GM23338 (cell line): ENCODE measurements at regions not wholly inside any gene's neighbourhood (a gene's known extent, or its start where the extent isn't known, plus 50 kb on each side); places are given as distances from the start of the nearest gene placed in this dataset.
A peak's percentile ranks its signal among the peaks of the same experiment; 100 is the strongest.

Experiments
- ATAC-seq: fragments of 200-7000 bp; cut with Tn5 transposase; 3 replicates; pipeline ENCODE4 v1.9.1; 2020
- DNase-seq: peaks from one replicate; pipeline ENCODE4 v3.0.0-alpha.2; 2015; ENCODE audit warnings: low spot score
- H2AFZ ChIP-seq: fragments of 200-600 bp; sonication (generic); 2 replicates; pipeline ENCODE4 v1.8.0; 2016; ENCODE audit warnings: antibody characterized with exemption, mild to moderate bottlenecking, moderate library complexity
- H3F3A ChIP-seq: fragments of 200-600 bp; sonication (generic); replicated peaks from 2 replicates; pipeline ENCODE4 v1.8.0; 2017; ENCODE audit warnings: antibody characterized with exemption, mixed run types, low read depth
- H3K27ac ChIP-seq: fragments of 200-600 bp; sonication (generic); 2 replicates; pipeline ENCODE4 v1.6.1; 2016; ENCODE audit warnings: low read depth
- H3K27me3 ChIP-seq: fragments of 200-600 bp; sonication (generic); 2 replicates; pipeline ENCODE4 v1.8.0; 2016; ENCODE audit warnings: mild to moderate bottlenecking, mixed run types, moderate library complexity; ENCODE audit not compliant: insufficient read depth
- H3K36me3 ChIP-seq: fragments of 200-600 bp; sonication (generic); 2 replicates; pipeline ENCODE4 v1.8.0; 2016; ENCODE audit warnings: mild to moderate bottlenecking; ENCODE audit not compliant: insufficient read depth
- H3K4me1 ChIP-seq: fragments of 200-600 bp; sonication (generic); 2 replicates; pipeline ENCODE4 v1.8.0; 2016; ENCODE audit warnings: mild to moderate bottlenecking, moderate library complexity; ENCODE audit not compliant: insufficient read depth
- H3K4me2 ChIP-seq: fragments of 200-600 bp; sonication (generic); 2 replicates; pipeline ENCODE4 v1.7.1; 2017; ENCODE audit warnings: mixed run types
- H3K4me3 ChIP-seq: fragments of 200-600 bp; sonication (generic); 2 replicates; pipeline ENCODE4 v1.6.1; 2016; ENCODE audit warnings: mixed run types
- H3K79me2 ChIP-seq: fragments of 200-600 bp; sonication (generic); replicated peaks from 2 replicates; pipeline ENCODE4 v1.8.0; 2017; ENCODE audit warnings: mild to moderate bottlenecking; ENCODE audit not compliant: insufficient read depth
- H3K9me2 ChIP-seq: fragments of 200-600 bp; sonication (generic); 2 replicates; pipeline ENCODE4 v1.8.0; 2017; ENCODE audit not compliant: insufficient read depth
- H4K20me1 ChIP-seq: fragments of 200-600 bp; sonication (generic); replicated peaks from 2 replicates; pipeline ENCODE4 v1.8.0; 2017; ENCODE audit warnings: mild to moderate bottlenecking; ENCODE audit not compliant: insufficient read depth
- H3K27ac Mint-ChIP-seq: 2 replicates; pipeline ENCODE4 v1.8.0; 2020; ENCODE audit warnings: inconsistent platforms, mild to moderate bottlenecking, moderate library complexity, mixed read lengths
- H3K27me3 Mint-ChIP-seq: 3 replicates; pipeline ENCODE4 v1.8.0; 2022; ENCODE audit warnings: low read depth, mild to moderate bottlenecking, moderate library complexity, mixed read lengths, inconsistent platforms; ENCODE audit not compliant: insufficient read depth, poor library complexity
- H3K36me3 Mint-ChIP-seq: 3 replicates; pipeline ENCODE4 v1.8.0; 2021; ENCODE audit warnings: low read depth, mild to moderate bottlenecking, inconsistent platforms, moderate library complexity, mixed read lengths
- H3K4me1 Mint-ChIP-seq: 3 replicates; pipeline ENCODE4 v1.8.0; 2020; ENCODE audit warnings: mild to moderate bottlenecking, inconsistent platforms, mixed read lengths
- H3K4me3 Mint-ChIP-seq: 3 replicates; pipeline ENCODE4 v1.8.0; 2021; ENCODE audit warnings: moderate library complexity, mild to moderate bottlenecking, inconsistent platforms, mixed read lengths
- H3K9me3 Mint-ChIP-seq: 3 replicates; pipeline ENCODE4 v1.8.0; 2020; ENCODE audit warnings: moderate library complexity, mild to moderate bottlenecking, inconsistent platforms, mixed read lengths
- CREB1 ChIP-seq: fragments of 250-450 bp; sonication (Bioruptor Pico); IDR thresholded peaks from 2 replicates; pipeline ENCODE4 v1.5.0; 2020; ENCODE audit warnings: low read depth, mild to moderate bottlenecking, moderate library complexity
- CTCF ChIP-seq, 2 experiments: fragments of 200-600 bp in 1 of 2; sonication (generic) in 1 of 2; conservative IDR thresholded peaks; 2 replicates each; pipeline versions ENCODE4 v1.5.1 to v1.6.1; 2016 to 2017; ENCODE audit warnings: antibody characterized with exemption in 2 of 2, low read depth in 2 of 2, mild to moderate bottlenecking in 2 of 2, moderate library complexity in 1 of 2
- EZH2 ChIP-seq: fragments of 200-600 bp; sonication (generic); IDR thresholded peaks from one replicate; pipeline ENCODE4 v1.8.0; 2017; ENCODE audit warnings: antibody characterized with exemption, mild to moderate bottlenecking, low read depth; ENCODE audit not compliant: unreplicated experiment
- EZH2phosphoT487 ChIP-seq: fragments of 200-600 bp; sonication (generic); IDR thresholded peaks from one replicate; pipeline ENCODE4 v1.8.1; 2018; ENCODE audit warnings: antibody characterized with exemption; ENCODE audit not compliant: unreplicated experiment
- POLR2AphosphoS5 ChIP-seq: IDR thresholded peaks from 2 replicates; pipeline ENCODE4 v1.6.1; 2016; ENCODE audit warnings: antibody characterized with exemption, low read depth
- REST ChIP-seq: IDR thresholded peaks from one replicate; pipeline ENCODE4 v1.6.1; 2018; ENCODE audit warnings: antibody characterized with exemption; ENCODE audit not compliant: unreplicated experiment
- STAT1 ChIP-seq: IDR thresholded peaks from one replicate; pipeline ENCODE4 v1.6.1; 2016; ENCODE audit warnings: antibody characterized with exemption; ENCODE audit not compliant: unreplicated experiment
- ZNF331 ChIP-seq: fragments of 250-450 bp; sonication (Bioruptor Pico); IDR thresholded peaks from 2 replicates; pipeline ENCODE4 v1.5.0; 2020; ENCODE audit warnings: low read depth, mild to moderate bottlenecking, moderate library complexity

GRCh38 chr13:70812481-70812880 lies 704.2 kb upstream of the KLHL1 start (continued):
- no peak for TF ChIP-seq CREB1 (CRISPR knock-in tag)
- TF ChIP-seq EZH2phosphoT487 = no peak
- TF ChIP-seq CTCF (conservative IDR thresholded peaks at IDR 0.05; ENCODE audit: low read depth in 2 of 2) = no peak
- TF ChIP-seq STAT1 = no peak

GRCh38 chr13:70809588-70809987 lies 701.3 kb upstream of the KLHL1 start:
- TF ChIP-seq EZH2 = no peak
- TF ChIP-seq POLR2AphosphoS5 = no peak
- H3K4me2 ChIP-seq = peak overlapping the region; percentile 59; the same call in 1 of the 2 replicates
- no peak overlapping the region for H3K27ac ChIP-seq
- no peak overlapping the region for H2AFZ ChIP-seq
- H3K79me2 ChIP-seq = no peaks in the 10 kb centered on the region
- peaks cover 3% of the 10 kb centered on the region for H3K36me3 ChIP-seq
- peaks cover 28% of the 10 kb centered on the region for H3K36me3 Mint-ChIP-seq
- H3K27ac Mint-ChIP-seq = no peak overlapping the region
- no peak overlapping the region for H3K4me3 ChIP-seq
- no peaks in the 10 kb centered on the region for H4K20me1 ChIP-seq
- peaks cover 5% of the 10 kb centered on the region for H3K4me1 ChIP-seq
- H3K27me3 Mint-ChIP-seq = no peaks in the 10 kb centered on the region
- H3K9me2 ChIP-seq = peaks cover 21% of the 10 kb centered on the region
- H3K9me3 Mint-ChIP-seq = peaks cover 27% of the 10 kb centered on the region
- no peak overlapping the region for H3K4me3 Mint-ChIP-seq
- peak; percentile 7 for DNase-seq
- H3K27me3 ChIP-seq = no peaks in the 10 kb centered on the region
- no peaks in the 10 kb centered on the region for H3F3A ChIP-seq
- H3K4me1 Mint-ChIP-seq = peaks cover 16% of the 10 kb centered on the region
- ATAC-seq = peak; percentile 34; the same call in 1 of the 3 replicates

- H3K27me3 Mint-ChIP-seq = no peaks in the 10 kb centered on the region
- no peak overlapping the region for H3K27ac Mint-ChIP-seq
- no peak for ATAC-seq
- Histone ChIP-seq H3K79me2 (no peaks in the 10 kb centered on the region), H3K36me3 (no peaks in the 10 kb centered on the region), H2AFZ (no peak overlapping the region), H3F3A (no peaks in the 10 kb centered on the region), H3K4me3 (no peak overlapping the region), H3K27me3 (no peaks in the 10 kb centered on the region), H3K9me2 (no peaks in the 10 kb centered on the region), H3K4me2 (no peak overlapping the region), H3K27ac (no peak overlapping the region), H4K20me1 (no peaks in the 10 kb centered on the region), H3K4me1 (no peaks in the 10 kb centered on the region)
- H3K4me3 Mint-ChIP-seq = no peak overlapping the region
- no peak for DNase-seq
- no peaks in the 10 kb centered on the region for H3K4me1 Mint-ChIP-seq
- no peaks in the 10 kb centered on the region for H3K36me3 Mint-ChIP-seq
- no peaks in the 10 kb centered on the region for H3K9me3 Mint-ChIP-seq
- TF ChIP-seq EZH2phosphoT487 (no peak), ZNF331 (no peak), EZH2 (no peak), REST (no peak), CTCF (conservative IDR thresholded peaks at IDR 0.05; ENCODE audit: low read depth in 2 of 2) (no peak), STAT1 (no peak)
Observed at GRCh38 chr13:70798385-70798784, 690.1 kb upstream of the KLHL1 start.
